ENCODE measurements at regions not wholly inside any gene's neighbourhood (a gene's known extent, or its start where the extent isn't known, plus 50 kb on each side); places are given as distances from the start of the nearest gene placed in this dataset.

DNA sequence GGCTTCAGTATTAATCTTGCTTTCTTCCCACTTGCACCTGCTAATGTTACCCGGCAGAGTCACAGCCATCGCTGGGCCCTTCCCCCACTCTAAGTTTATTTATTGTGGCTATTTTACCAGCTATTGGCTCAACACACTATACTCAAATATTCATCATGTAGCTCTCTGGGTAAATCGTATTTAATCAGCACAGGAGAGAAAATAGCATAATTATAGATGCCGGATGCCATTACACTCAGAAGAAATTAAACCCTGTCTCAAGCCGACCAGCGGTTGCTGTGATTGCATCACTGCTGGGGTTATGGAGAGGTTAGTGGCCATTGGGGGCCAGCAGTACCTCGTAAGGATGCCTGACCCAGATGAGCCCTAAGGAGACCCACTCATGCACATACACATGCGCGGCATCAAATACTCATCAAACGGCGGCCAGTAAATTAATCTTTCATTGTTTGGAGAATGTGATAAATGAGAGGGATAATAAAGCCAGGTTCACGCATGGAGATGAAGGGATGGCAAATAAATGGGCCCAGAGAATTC lies 269.5 kb upstream of the ZFHX3 start:
- TF ChIP-seq, protein P1, sequence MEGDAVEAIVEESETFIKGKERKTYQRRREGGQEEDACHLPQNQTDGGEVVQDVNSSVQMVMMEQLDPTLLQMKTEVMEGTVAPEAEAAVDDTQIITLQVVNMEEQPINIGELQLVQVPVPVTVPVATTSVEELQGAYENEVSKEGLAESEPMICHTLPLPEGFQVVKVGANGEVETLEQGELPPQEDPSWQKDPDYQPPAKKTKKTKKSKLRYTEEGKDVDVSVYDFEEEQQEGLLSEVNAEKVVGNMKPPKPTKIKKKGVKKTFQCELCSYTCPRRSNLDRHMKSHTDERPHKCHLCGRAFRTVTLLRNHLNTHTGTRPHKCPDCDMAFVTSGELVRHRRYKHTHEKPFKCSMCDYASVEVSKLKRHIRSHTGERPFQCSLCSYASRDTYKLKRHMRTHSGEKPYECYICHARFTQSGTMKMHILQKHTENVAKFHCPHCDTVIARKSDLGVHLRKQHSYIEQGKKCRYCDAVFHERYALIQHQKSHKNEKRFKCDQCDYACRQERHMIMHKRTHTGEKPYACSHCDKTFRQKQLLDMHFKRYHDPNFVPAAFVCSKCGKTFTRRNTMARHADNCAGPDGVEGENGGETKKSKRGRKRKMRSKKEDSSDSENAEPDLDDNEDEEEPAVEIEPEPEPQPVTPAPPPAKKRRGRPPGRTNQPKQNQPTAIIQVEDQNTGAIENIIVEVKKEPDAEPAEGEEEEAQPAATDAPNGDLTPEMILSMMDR (IDR thresholded peaks at IDR 0.05), result no peak
- no peaks in the 10 kb centered on the region for H3K9me3 ChIP-seq (ENCODE audit: control insufficient read depth, low read length)
- H3K9ac ChIP-seq, result no peak overlapping the region
- H3K36me3 ChIP-seq (ENCODE audit: control insufficient read depth, insufficient read depth, low read length), result no peaks in the 10 kb centered on the region
- H3K4me1 ChIP-seq, result no peaks in the 10 kb centered on the region
- no peaks in the 10 kb centered on the region for H3K27me3 ChIP-seq (ENCODE audit: control insufficient read depth, insufficient read depth, low read length)
- no peak overlapping the region for H3K4me3 ChIP-seq (ENCODE audit: low read depth, low read length)
- no peak overlapping the region for H3K27ac ChIP-seq
- no peak overlapping the region for H3K4me2 ChIP-seq (ENCODE audit: low read length)
- no peaks in the 10 kb centered on the region for H3K79me2 ChIP-seq
- H2AFZ ChIP-seq, result no peak overlapping the region

DNA sequence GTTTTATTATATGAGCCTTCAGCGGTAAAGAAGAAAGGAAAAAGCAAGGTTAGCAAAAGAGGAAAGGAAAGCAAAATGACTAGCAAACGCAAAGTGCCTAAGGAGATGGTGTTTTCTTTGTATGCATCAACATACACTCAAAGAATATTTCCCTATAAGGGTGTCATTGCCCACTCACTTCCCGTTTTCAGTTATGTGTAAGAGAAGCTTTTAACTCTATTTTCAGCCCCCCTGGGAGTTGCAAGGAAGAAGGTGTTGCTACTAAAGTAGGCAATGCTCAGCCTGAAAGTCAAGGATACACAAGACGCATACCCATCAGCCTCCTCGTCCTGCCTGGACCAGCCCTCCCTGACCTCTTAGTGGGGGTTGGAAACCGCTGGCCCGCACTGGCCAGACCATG lies 267.7 kb upstream of the ZFHX3 start:
- Histone ChIP-seq H3K9ac (no peak overlapping the region), H3K4me3 (ENCODE audit: low read depth, low read length) (no peak overlapping the region), H3K36me3 (ENCODE audit: control insufficient read depth, insufficient read depth, low read length) (no peaks in the 10 kb centered on the region), H2AFZ (no peak overlapping the region), H3K4me2 (ENCODE audit: low read length) (no peak overlapping the region), H3K9me3 (ENCODE audit: control insufficient read depth, low read length) (no peaks in the 10 kb centered on the region), H3K27ac (no peak overlapping the region), H3K27me3 (ENCODE audit: control insufficient read depth, insufficient read depth, low read length) (no peaks in the 10 kb centered on the region), H3K4me1 (no peaks in the 10 kb centered on the region), H3K79me2 (no peaks in the 10 kb centered on the region)
- TF ChIP-seq, protein P1 (IDR thresholded peaks at IDR 0.05), result no peak

DNA sequence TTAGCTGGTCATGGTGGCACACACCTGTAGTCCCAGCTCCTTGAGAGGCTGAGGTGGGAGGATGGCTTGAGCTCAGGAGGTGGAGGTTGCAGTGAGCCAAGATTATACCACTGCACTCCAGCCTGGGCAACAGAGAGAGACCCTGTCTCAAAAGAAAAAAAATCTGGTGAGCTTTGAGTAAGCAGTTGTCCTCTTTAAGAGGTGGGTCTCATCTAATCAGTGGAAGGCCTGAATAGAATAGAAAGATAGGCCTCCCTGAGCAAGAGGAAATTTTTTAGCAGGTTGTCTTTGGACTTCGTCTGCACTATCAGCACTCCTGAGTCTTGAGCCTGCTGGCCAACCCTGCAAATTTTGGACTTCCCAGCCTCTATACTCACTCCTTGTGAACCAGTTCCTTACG lies 266.0 kb upstream of the ZFHX3 start:
- Histone ChIP-seq H3K9ac (no peak overlapping the region), H3K36me3 (ENCODE audit: control insufficient read depth, insufficient read depth, low read length) (no peaks in the 10 kb centered on the region), H3K79me2 (no peaks in the 10 kb centered on the region), H3K4me3 (ENCODE audit: low read depth, low read length) (no peak overlapping the region), H2AFZ (no peak overlapping the region), H3K27me3 (ENCODE audit: control insufficient read depth, insufficient read depth, low read length) (no peaks in the 10 kb centered on the region), H3K4me1 (no peaks in the 10 kb centered on the region), H3K9me3 (ENCODE audit: control insufficient read depth, low read length) (no peaks in the 10 kb centered on the region), H3K4me2 (ENCODE audit: low read length) (no peak overlapping the region), H3K27ac (no peak overlapping the region)
- TF ChIP-seq, protein P1 (IDR thresholded peaks at IDR 0.05), result no peak

DNA sequence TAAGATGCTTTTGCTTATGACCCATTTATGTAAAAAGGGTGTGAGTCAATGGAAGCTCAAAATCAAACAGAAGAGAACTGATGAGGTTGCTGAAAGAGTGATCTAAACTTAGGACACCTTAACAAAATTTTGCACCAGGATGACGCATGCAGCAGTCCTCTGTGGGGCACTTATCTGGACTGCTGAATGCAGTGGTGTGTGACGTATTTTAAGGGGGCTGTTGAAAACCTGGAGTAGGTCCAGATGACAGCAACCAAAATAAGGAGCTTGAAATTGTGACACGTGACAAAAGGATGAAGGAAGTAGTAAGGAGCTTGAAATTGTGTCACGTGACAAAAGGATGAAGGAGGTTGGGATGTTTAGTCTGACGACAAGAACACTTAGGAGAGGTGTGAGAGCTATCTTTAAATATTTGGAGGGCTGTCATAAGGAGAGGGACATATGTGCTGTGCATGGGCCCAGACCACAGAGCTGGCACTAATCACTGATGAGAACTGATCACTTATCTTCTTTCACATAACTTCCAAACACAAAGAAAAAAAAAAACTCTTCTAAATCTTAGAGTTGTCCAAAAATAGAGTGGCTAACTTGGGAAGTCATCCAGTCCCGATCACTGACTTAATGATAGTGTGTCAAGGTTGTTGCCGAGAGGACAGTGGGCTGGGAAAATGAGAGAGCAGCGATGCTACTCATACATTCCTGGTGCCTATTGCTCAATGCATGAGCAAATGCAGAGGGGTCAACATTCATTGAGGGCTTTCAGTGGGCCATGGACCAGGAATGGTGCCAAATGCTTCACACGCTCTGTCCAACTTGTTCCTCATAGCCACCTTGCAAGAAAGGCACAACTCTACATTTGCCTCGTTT lies 264.2 kb upstream of the ZFHX3 start:
- H3K4me1 ChIP-seq, result no peaks in the 10 kb centered on the region
- TF ChIP-seq, protein P1 (IDR thresholded peaks at IDR 0.05), result no peak

More for the DNA sequence above, 264.2 kb upstream of the ZFHX3 start:
- no peaks in the 10 kb centered on the region for H3K9me3 ChIP-seq (ENCODE audit: control insufficient read depth, low read length)
- no peak overlapping the region for H3K27ac ChIP-seq
- H3K27me3 ChIP-seq (ENCODE audit: control insufficient read depth, insufficient read depth, low read length), result no peaks in the 10 kb centered on the region
- no peak overlapping the region for H3K4me2 ChIP-seq (ENCODE audit: low read length)
- no peak overlapping the region for H3K9ac ChIP-seq
- H2AFZ ChIP-seq, result no peak overlapping the region
- no peaks in the 10 kb centered on the region for H3K79me2 ChIP-seq
- H3K4me3 ChIP-seq (ENCODE audit: low read depth, low read length), result no peak overlapping the region
- H3K36me3 ChIP-seq (ENCODE audit: control insufficient read depth, insufficient read depth, low read length), result no peaks in the 10 kb centered on the region
